ENCODE measurements at regions not wholly inside any gene's neighbourhood (a gene's known extent, or its start where the extent isn't known, plus 50 kb on each side); places are given as distances from the start of the nearest gene placed in this dataset.

DNA sequence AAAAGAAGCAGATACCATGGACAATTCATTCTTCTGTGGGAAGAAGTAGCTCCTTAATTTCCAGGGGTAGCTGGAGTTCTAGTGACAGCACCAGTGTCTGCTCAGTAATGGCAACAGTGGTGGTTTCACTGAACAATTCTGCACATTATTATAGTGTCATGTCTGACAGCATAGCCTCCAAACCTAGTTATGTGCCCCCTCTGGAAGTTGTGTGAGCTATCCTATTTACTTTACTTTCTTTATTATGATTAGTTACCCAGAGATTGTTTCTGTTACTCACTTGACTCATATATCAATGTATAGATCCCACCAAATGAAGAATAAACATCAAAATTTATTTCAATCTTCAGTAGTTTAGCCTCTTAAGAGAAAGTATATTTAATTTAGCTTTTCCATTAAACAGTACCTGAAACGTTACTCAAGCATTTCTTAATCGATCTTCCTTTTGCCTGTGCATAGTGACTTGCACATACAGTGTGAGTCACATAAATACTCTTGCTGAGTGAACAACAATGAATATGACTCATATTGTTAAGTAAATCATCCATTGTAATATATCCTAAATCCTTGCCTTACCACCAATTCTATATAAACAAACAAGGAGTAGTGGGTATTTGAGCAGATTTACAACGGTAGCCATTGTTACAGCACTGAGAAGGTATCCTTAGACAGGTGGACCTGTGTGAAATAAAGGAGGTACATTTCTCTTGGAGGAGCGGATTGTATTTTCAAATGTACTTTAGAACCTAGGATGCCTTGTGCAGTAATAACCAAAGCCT, 534.7 kb downstream of the ANKRD50 start:
- no peak for DNase-seq (ENCODE audit: low spot score in 2 of 2)
- no peaks in the 10 kb centered on the region for H3K27me3 ChIP-seq
- H3K27ac ChIP-seq = peak overlapping the region; percentile 32
- peaks cover 11% of the 10 kb centered on the region for H3K4me1 ChIP-seq
- H3K36me3 ChIP-seq = no peaks in the 10 kb centered on the region
- H3K9me3 ChIP-seq = no peaks in the 10 kb centered on the region
- H3K4me3 ChIP-seq = no peak overlapping the region
- TF ChIP-seq POLR2AphosphoS5 (IDR thresholded peaks at IDR 0.05) (no peak), POLR2A (IDR thresholded peaks at IDR 0.05) (no peak), EP300 (IDR thresholded peaks at IDR 0.05) (no peak)
- TF ChIP-seq, protein P1, sequence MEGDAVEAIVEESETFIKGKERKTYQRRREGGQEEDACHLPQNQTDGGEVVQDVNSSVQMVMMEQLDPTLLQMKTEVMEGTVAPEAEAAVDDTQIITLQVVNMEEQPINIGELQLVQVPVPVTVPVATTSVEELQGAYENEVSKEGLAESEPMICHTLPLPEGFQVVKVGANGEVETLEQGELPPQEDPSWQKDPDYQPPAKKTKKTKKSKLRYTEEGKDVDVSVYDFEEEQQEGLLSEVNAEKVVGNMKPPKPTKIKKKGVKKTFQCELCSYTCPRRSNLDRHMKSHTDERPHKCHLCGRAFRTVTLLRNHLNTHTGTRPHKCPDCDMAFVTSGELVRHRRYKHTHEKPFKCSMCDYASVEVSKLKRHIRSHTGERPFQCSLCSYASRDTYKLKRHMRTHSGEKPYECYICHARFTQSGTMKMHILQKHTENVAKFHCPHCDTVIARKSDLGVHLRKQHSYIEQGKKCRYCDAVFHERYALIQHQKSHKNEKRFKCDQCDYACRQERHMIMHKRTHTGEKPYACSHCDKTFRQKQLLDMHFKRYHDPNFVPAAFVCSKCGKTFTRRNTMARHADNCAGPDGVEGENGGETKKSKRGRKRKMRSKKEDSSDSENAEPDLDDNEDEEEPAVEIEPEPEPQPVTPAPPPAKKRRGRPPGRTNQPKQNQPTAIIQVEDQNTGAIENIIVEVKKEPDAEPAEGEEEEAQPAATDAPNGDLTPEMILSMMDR (IDR thresholded peaks at IDR 0.05) = no peak
- WGBS = 88% methylated on average over 4 of the region's 4 CpGs

- H3K27me3 ChIP-seq = no peaks in the 10 kb centered on the region
- H3K4me3 ChIP-seq = no peak overlapping the region
- peaks cover 11% of the 10 kb centered on the region for H3K4me1 ChIP-seq
- 77% methylated on average over 4 of the region's 4 CpGs for WGBS
- no peak for DNase-seq (ENCODE audit: low spot score in 2 of 2)
- no peaks in the 10 kb centered on the region for H3K36me3 ChIP-seq
- TF ChIP-seq, protein P1 (IDR thresholded peaks at IDR 0.05) = no peak
- TF ChIP-seq EP300 (IDR thresholded peaks at IDR 0.05) = no peak
- no peak for TF ChIP-seq POLR2A (IDR thresholded peaks at IDR 0.05)
- TF ChIP-seq POLR2AphosphoS5 (IDR thresholded peaks at IDR 0.05) = no peak
- H3K27ac ChIP-seq = peak overlapping the region; percentile 32
- H3K9me3 ChIP-seq = no peaks in the 10 kb centered on the region
Observed at GRCh38 chr4:124178449-124179021, 534.0 kb downstream of the ANKRD50 start.

DNA sequence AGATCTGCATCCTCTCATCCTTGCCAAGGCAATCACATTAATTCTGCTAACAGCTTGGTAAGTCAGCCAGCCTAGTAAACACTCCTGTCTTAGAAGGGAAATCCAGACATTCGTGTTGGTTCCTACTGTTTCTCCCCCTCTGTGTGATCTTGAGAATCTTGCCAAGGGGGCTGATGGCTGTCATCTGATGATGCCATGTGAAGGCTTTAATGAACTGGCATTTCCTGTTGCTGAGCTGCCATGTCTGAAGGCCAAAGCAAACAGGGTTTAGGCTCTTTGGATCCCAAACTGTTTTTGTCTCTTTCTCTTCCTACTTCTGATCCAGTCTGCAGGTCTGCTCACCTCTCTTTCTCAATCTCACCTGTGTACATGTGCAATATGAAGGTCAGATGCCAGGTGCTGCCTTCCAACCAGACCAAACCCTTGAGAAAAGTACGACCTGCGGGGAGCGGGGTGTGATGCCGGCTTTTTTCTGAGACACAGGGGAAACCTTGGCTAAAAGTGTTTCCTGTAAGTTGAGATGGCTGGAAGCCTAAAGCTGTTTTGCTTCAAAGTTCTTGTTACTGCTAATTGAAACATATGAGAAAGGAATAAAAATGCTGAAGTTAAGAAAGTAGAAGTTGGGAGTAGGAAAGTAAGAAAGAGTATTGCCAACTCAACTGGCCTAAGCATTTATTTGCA, 532.9 kb downstream of the ANKRD50 start:
- H3K4me1 ChIP-seq = peaks cover 9% of the 10 kb centered on the region
- no peaks in the 10 kb centered on the region for H3K27me3 ChIP-seq
- no peak overlapping the region for H3K4me3 ChIP-seq
- TF ChIP-seq EP300 (IDR thresholded peaks at IDR 0.05) (no peak), POLR2A (IDR thresholded peaks at IDR 0.05) (no peak), POLR2AphosphoS5 (IDR thresholded peaks at IDR 0.05) (no peak)
- TF ChIP-seq, protein P1 (IDR thresholded peaks at IDR 0.05) = no peak
- no peaks in the 10 kb centered on the region for H3K36me3 ChIP-seq
- H3K9me3 ChIP-seq = no peaks in the 10 kb centered on the region
- WGBS = 38% methylated on average over 5 of the region's 5 CpGs
- DNase-seq (ENCODE audit: low spot score in 2 of 2) = no peak
- no peak overlapping the region for H3K27ac ChIP-seq

- H3K9me3 ChIP-seq = no peaks in the 10 kb centered on the region
- no peak for DNase-seq (ENCODE audit: low spot score in 2 of 2)
- no peaks in the 10 kb centered on the region for H3K36me3 ChIP-seq
- H3K4me3 ChIP-seq = no peak overlapping the region
- 81% methylated on average over 2 of the region's 2 CpGs for whole genome bisulfite sequencing
- H3K27ac ChIP-seq = no peak overlapping the region
- H3K27me3 ChIP-seq = no peaks in the 10 kb centered on the region
- H3K4me1 ChIP-seq = peaks cover 5% of the 10 kb centered on the region
- TF ChIP-seq POLR2AphosphoS5 (IDR thresholded peaks at IDR 0.05) (no peak), EP300 (IDR thresholded peaks at IDR 0.05) (no peak), POLR2A (IDR thresholded peaks at IDR 0.05) (no peak)
- TF ChIP-seq, protein P1 (IDR thresholded peaks at IDR 0.05) = no peak
Observed at GRCh38 chr4:124181039-124181438, 531.5 kb downstream of the ANKRD50 start.

DNA sequence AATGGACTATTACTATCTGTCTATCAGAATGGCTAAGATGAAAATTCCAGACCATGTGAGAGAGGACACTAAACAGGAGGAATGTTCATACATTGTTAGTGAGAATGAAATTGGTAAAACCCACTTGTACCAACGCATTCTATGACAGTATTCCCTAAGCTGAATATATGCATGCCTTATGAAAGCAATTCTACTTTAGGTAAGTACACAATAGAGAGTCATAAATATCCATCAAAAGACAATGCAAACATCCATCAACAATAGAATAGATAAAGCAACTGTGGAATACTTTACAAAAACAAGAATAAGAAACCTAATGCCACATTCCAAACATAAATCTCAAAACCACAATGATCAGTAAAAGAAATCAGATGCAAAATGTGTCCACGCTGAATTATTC, 529.3 kb downstream of the ANKRD50 start:
- H3K9me3 ChIP-seq = no peaks in the 10 kb centered on the region
- no peak overlapping the region for H3K4me3 ChIP-seq
- no peak for DNase-seq (ENCODE audit: low spot score in 2 of 2)
- H3K4me1 ChIP-seq = peaks cover 5% of the 10 kb centered on the region
- WGBS = 84% methylated on average over 2 of the region's 2 CpGs
- TF ChIP-seq POLR2AphosphoS5 (IDR thresholded peaks at IDR 0.05) (no peak), POLR2A (IDR thresholded peaks at IDR 0.05) (no peak), EP300 (IDR thresholded peaks at IDR 0.05) (no peak)
- TF ChIP-seq, protein P1 (IDR thresholded peaks at IDR 0.05) = no peak
- H3K36me3 ChIP-seq = no peaks in the 10 kb centered on the region
- no peak overlapping the region for H3K27ac ChIP-seq
- no peaks in the 10 kb centered on the region for H3K27me3 ChIP-seq

Measured in suprapubic skin (tissue), 4 donors.